ENCODE measurements at regions not wholly inside any gene's neighbourhood (a gene's known extent, or its start where the extent isn't known, plus 50 kb on each side); places are given as distances from the start of the nearest gene placed in this dataset.
A peak's percentile ranks its signal among the peaks of the same experiment; 100 is the strongest.

- DNase-seq, result no peak
Measured at GRCh38 chr5:32991421-32991815, 280.3 kb downstream of the NPR3 start.

- DNase-seq, result no peak
Measured at GRCh38 chr5:32996336-32996735, 285.2 kb downstream of the NPR3 start.

GRCh38 chr5:33008751-33009418 lies 297.8 kb downstream of the NPR3 start:
- no peak for DNase-seq

GRCh38 chr5:33010846-33011245 lies 299.7 kb downstream of the NPR3 start:
- DNase-seq, result no peak

- no peak for DNase-seq
Measured at GRCh38 chr5:33011801-33012200, 300.7 kb downstream of the NPR3 start.

- no peak for DNase-seq
Measured at GRCh38 chr5:33023649-33024048, 312.5 kb downstream of the NPR3 start.

- DNase-seq, result no peak
Measured at GRCh38 chr5:33032271-33033070, 321.4 kb downstream of the NPR3 start.

GRCh38 chr5:33033516-33033915 lies 322.4 kb downstream of the NPR3 start:
- DNase-seq, result no peak

GRCh38 chr5:33034777-33035176 lies 323.7 kb downstream of the NPR3 start:
- DNase-seq, result no peak

GRCh38 chr5:33035851-33036527 lies 324.9 kb downstream of the NPR3 start:
- no peak for DNase-seq

- no peak for DNase-seq
Measured at GRCh38 chr5:33037076-33037475, 326.0 kb downstream of the NPR3 start.

- no peak for DNase-seq
Measured at GRCh38 chr5:33041586-33041985, 330.5 kb downstream of the NPR3 start.

GRCh38 chr5:33043343-33043997 lies 332.3 kb downstream of the NPR3 start:
- no peak for DNase-seq

- DNase-seq, result no peak
Measured at GRCh38 chr5:33046091-33046490, 335.0 kb downstream of the NPR3 start.

GRCh38 chr5:33048315-33048714 lies 337.2 kb downstream of the NPR3 start:
- DNase-seq, result no peak

GRCh38 chr5:33049298-33049697 lies 338.2 kb downstream of the NPR3 start:
- no peak for DNase-seq

GRCh38 chr5:33049842-33050241 lies 338.7 kb downstream of the NPR3 start:
- DNase-seq, result peak; percentile 0

- DNase-seq, result no peak
Measured at GRCh38 chr5:33059081-33059480, 348.0 kb downstream of the NPR3 start.

- DNase-seq, result no peak
Measured at GRCh38 chr5:33065131-33065530, 354.0 kb downstream of the NPR3 start.

- DNase-seq, result no peak
Measured at GRCh38 chr5:33067291-33067690, 356.2 kb downstream of the NPR3 start.

- no peak for DNase-seq
Measured at GRCh38 chr5:33068786-33069185, 357.7 kb downstream of the NPR3 start.

GRCh38 chr5:33072296-33072695 lies 361.2 kb downstream of the NPR3 start:
- DNase-seq, result no peak

GRCh38 chr5:33072726-33073125 lies 361.6 kb downstream of the NPR3 start:
- DNase-seq, result no peak

All from central memory CD4-positive, alpha-beta T cell (primary cell).